Smooth muscle cell (in vitro differentiated cells): ENCODE measurements at regions not wholly inside any gene's neighbourhood (a gene's known extent, or its start where the extent isn't known, plus 50 kb on each side); places are given as distances from the start of the nearest gene placed in this dataset.

Experiments
- DNase-seq: peaks from one replicate; lab custom pipeline; 2025; ENCODE audit not compliant: unreplicated experiment; lab: John Stamatoyannopoulos, UW
- H2AFZ ChIP-seq: fragments of 200-600 bp; sonication (generic); 2 replicates; pipeline ENCODE4 v1.6.0; 2016; ENCODE audit warnings: antibody characterized with exemption, low read depth, mild to moderate bottlenecking
- H3F3A ChIP-seq: fragments of 200-600 bp; sonication (generic); 2 replicates; pipeline ENCODE4 v1.6.0; 2017; ENCODE audit warnings: antibody characterized with exemption, low read depth
- H3K27ac ChIP-seq: fragments of 200-600 bp; sonication (generic); 2 replicates; pipeline ENCODE4 v1.5.1; 2016; ENCODE audit warnings: low read depth, mild to moderate bottlenecking
- H3K27me3 ChIP-seq: fragments of 200-600 bp; sonication (generic); 2 replicates; pipeline ENCODE4 v1.6.1; 2016; ENCODE audit warnings: low read depth, mild to moderate bottlenecking
- H3K36me3 ChIP-seq: fragments of 200-600 bp; sonication (generic); 2 replicates; pipeline ENCODE4 v1.5.1; 2016; ENCODE audit warnings: low read depth
- H3K4me1 ChIP-seq: fragments of 200-600 bp; sonication (generic); 2 replicates; pipeline ENCODE4 v1.5.1; 2016; ENCODE audit warnings: low read depth
- H3K4me2 ChIP-seq: fragments of 200-600 bp; sonication (generic); 2 replicates; pipeline ENCODE4 v1.6.0; 2016; ENCODE audit warnings: mild to moderate bottlenecking
- H3K4me3 ChIP-seq: fragments of 200-600 bp; sonication (generic); 2 replicates; pipeline ENCODE4 v1.5.1; 2016; ENCODE audit warnings: mild to moderate bottlenecking
- H3K79me2 ChIP-seq: fragments of 200-600 bp; sonication (generic); 2 replicates; pipeline ENCODE4 v1.6.0; 2016; ENCODE audit warnings: low read depth, mild to moderate bottlenecking
- H3K9ac ChIP-seq: fragments of 200-600 bp; sonication (generic); 2 replicates; pipeline ENCODE4 v1.6.0; 2016; ENCODE audit warnings: low read depth
- H3K9me3 ChIP-seq: fragments of 200-600 bp; sonication (generic); replicated peaks from 2 replicates; pipeline ENCODE4 v1.5.1; 2016; ENCODE audit warnings: low read depth
- H4K20me1 ChIP-seq: fragments of 200-600 bp; sonication (generic); 2 replicates; pipeline ENCODE4 v1.6.0; 2016; ENCODE audit warnings: low read depth
- CTCF ChIP-seq: fragments of 200-600 bp; sonication (generic); IDR thresholded peaks from 2 replicates; pipeline ENCODE4 v1.5.1; 2017; ENCODE audit warnings: borderline replicate concordance, mild to moderate bottlenecking, antibody characterized with exemption; ENCODE audit not compliant: insufficient read depth, poor library complexity, severe bottlenecking
- WGBS: methylation state at CpG from one replicate; pipeline ENCODE4 v1.1.7; 2016; ENCODE audit warnings: low lambda C conversion rate; 5-methylcytosine and 5-hydroxymethylcytosine counted together

GRCh38 chr4:78682070-78682469 lies 94.1 kb upstream of the BMP2K start:
- Histone ChIP-seq H3K79me2 (no peaks in the 10 kb centered on the region), H3K9me3 (no peaks in the 10 kb centered on the region), H3K4me3 (no peak overlapping the region), H3K4me1 (no peaks in the 10 kb centered on the region), H3F3A (no peaks in the 10 kb centered on the region), H3K27ac (no peak overlapping the region), H3K36me3 (no peaks in the 10 kb centered on the region), H3K9ac (no peak overlapping the region), H4K20me1 (no peaks in the 10 kb centered on the region), H3K27me3 (no peaks in the 10 kb centered on the region), H2AFZ (no peak overlapping the region), H3K4me2 (no peak overlapping the region)
- 92% methylated on average over 3 of the region's 3 CpGs for WGBS
- DNase-seq: no peak
- TF ChIP-seq CTCF: no peak

GRCh38 chr4:78683352-78683751 lies 92.8 kb upstream of the BMP2K start:
- H4K20me1 ChIP-seq: no peaks in the 10 kb centered on the region
- no peaks in the 10 kb centered on the region for H3K36me3 ChIP-seq
- H3K27ac ChIP-seq: no peak overlapping the region
- H3K27me3 ChIP-seq: no peaks in the 10 kb centered on the region
- no peaks in the 10 kb centered on the region for H3K4me1 ChIP-seq
- H3K79me2 ChIP-seq: no peaks in the 10 kb centered on the region
- H2AFZ ChIP-seq: no peak overlapping the region
- no peak overlapping the region for H3K9ac ChIP-seq
- no peak overlapping the region for H3K4me3 ChIP-seq
- no peak overlapping the region for H3K4me2 ChIP-seq
- no peak for TF ChIP-seq CTCF
- H3K9me3 ChIP-seq: no peaks in the 10 kb centered on the region
- no peaks in the 10 kb centered on the region for H3F3A ChIP-seq
- DNase-seq: no peak

GRCh38 chr4:78684325-78685079 lies 91.6 kb upstream of the BMP2K start:
- Histone ChIP-seq H3K4me2 (peak overlapping the region; percentile 16), H3F3A (no peaks in the 10 kb centered on the region), H3K9ac (no peak overlapping the region), H3K36me3 (no peaks in the 10 kb centered on the region), H4K20me1 (no peaks in the 10 kb centered on the region), H3K79me2 (no peaks in the 10 kb centered on the region), H3K4me1 (no peaks in the 10 kb centered on the region), H3K9me3 (no peaks in the 10 kb centered on the region), H3K4me3 (no peak overlapping the region), H3K27ac (no peak overlapping the region), H2AFZ (no peak overlapping the region), H3K27me3 (no peaks in the 10 kb centered on the region)
- no peak for TF ChIP-seq CTCF
- no peak for DNase-seq
- WGBS: 53% methylated on average over 5 of the region's 5 CpGs

GRCh38 chr4:78687818-78688217 lies 88.3 kb upstream of the BMP2K start:
- no peak for TF ChIP-seq CTCF
- H3K4me1 ChIP-seq: no peaks in the 10 kb centered on the region
- no peak overlapping the region for H2AFZ ChIP-seq
- H3K9ac ChIP-seq: no peak overlapping the region
- H4K20me1 ChIP-seq: no peaks in the 10 kb centered on the region
- H3K36me3 ChIP-seq: no peaks in the 10 kb centered on the region
- H3F3A ChIP-seq: peaks cover 4% of the 10 kb centered on the region
- 91% methylated on average over 3 of the region's 3 CpGs for WGBS
- H3K27ac ChIP-seq: no peak overlapping the region
- no peaks in the 10 kb centered on the region for H3K9me3 ChIP-seq
- H3K79me2 ChIP-seq: no peaks in the 10 kb centered on the region
- no peak overlapping the region for H3K4me3 ChIP-seq
- DNase-seq: no peak
- no peaks in the 10 kb centered on the region for H3K27me3 ChIP-seq
- H3K4me2 ChIP-seq: no peak overlapping the region
